ENCODE measurements at regions not wholly inside any gene's neighbourhood (a gene's known extent, or its start where the extent isn't known, plus 50 kb on each side); places are given as distances from the start of the nearest gene placed in this dataset.
"Not testable (repeated sequence)": the region's sequence is repeated elsewhere in the genome, so short reads cannot be mapped to it uniquely, and the experiment has no call there.

GRCh38 chr11:36736103-36736502, 138.1 kb upstream of the RAG2 start:
- POLR2A ChIA-PET = no interaction called here

GRCh38 chr11:36733721-36734120, 135.7 kb upstream of the RAG2 start:
- DNase-seq (ENCODE audit: low read depth); H3K4me3 ChIP-seq (ENCODE audit: low read depth, low read length); CTCF ChIA-PET; POLR2A ChIA-PET; H3K27me3 ChIP-seq (ENCODE audit: control insufficient read depth, insufficient read depth, low read length); H3K36me3 ChIP-seq (ENCODE audit: control insufficient read depth, insufficient read depth, low read length): not testable (repeated sequence)

More at GRCh38 chr11:36736103-36736502, 138.1 kb upstream of the RAG2 start:
- no peak for TF ChIP-seq CTCF (IDR thresholded peaks at IDR 0.05; ENCODE audit: insufficient read depth, low read depth, low read length)
- H3K27me3 ChIP-seq (ENCODE audit: control insufficient read depth, insufficient read depth, low read length) = no peaks in the 10 kb centered on the region
- no peaks in the 10 kb centered on the region for H3K36me3 ChIP-seq (ENCODE audit: control insufficient read depth, insufficient read depth, low read length)
- H3K4me3 ChIP-seq (ENCODE audit: low read depth, low read length) = no peak overlapping the region
- CTCF ChIA-PET = interaction anchor here (1.2 to 5.3 kb wide), 2 partner anchors 9 to 12 kb away, joined by 8 to 52 read pairs; no protein-coding TSS in a partner anchor
- DNase-seq (ENCODE audit: low read depth) = no peak

- Histone ChIP-seq H3K4me3 (ENCODE audit: low read depth, low read length) (no peak overlapping the region), H3K36me3 (ENCODE audit: control insufficient read depth, insufficient read depth, low read length) (no peaks in the 10 kb centered on the region), H3K27me3 (ENCODE audit: control insufficient read depth, insufficient read depth, low read length) (no peaks in the 10 kb centered on the region)
- ChIA-PET POLR2A (no interaction called here), CTCF (interaction anchor here (4.1 kb wide), 1 partner anchor 17 kb away, joined by 29 read pairs; no protein-coding TSS in a partner anchor)
- TF ChIP-seq CTCF (IDR thresholded peaks at IDR 0.05; ENCODE audit: insufficient read depth, low read depth, low read length) = no peak
- DNase-seq (ENCODE audit: low read depth) = no peak
Measured at GRCh38 chr11:36730761-36731160, 132.7 kb upstream of the RAG2 start.

- Histone ChIP-seq H3K36me3 (ENCODE audit: control insufficient read depth, insufficient read depth, low read length) (no peaks in the 10 kb centered on the region), H3K4me3 (ENCODE audit: low read depth, low read length) (no peak overlapping the region), H3K27me3 (ENCODE audit: control insufficient read depth, insufficient read depth, low read length) (no peaks in the 10 kb centered on the region)
- POLR2A ChIA-PET = no interaction called here
- no peak for DNase-seq (ENCODE audit: low read depth)
- CTCF ChIA-PET = interaction anchor here (4.1 kb wide), 1 partner anchor 18 kb away, joined by 29 read pairs; no protein-coding TSS in a partner anchor
- no peak for TF ChIP-seq CTCF (IDR thresholded peaks at IDR 0.05; ENCODE audit: insufficient read depth, low read depth, low read length)
Measured at GRCh38 chr11:36729825-36730224, 131.8 kb upstream of the RAG2 start.

GRCh38 chr11:36726420-36726819, 128.4 kb upstream of the RAG2 start:
- ChIA-PET POLR2A (no interaction called here), CTCF (no interaction called here)
- Histone ChIP-seq H3K4me3 (ENCODE audit: low read depth, low read length) (no peak overlapping the region), H3K36me3 (ENCODE audit: control insufficient read depth, insufficient read depth, low read length) (no peaks in the 10 kb centered on the region), H3K27me3 (ENCODE audit: control insufficient read depth, insufficient read depth, low read length) (no peaks in the 10 kb centered on the region)
- TF ChIP-seq CTCF (IDR thresholded peaks at IDR 0.05; ENCODE audit: insufficient read depth, low read depth, low read length) = no peak
- DNase-seq (ENCODE audit: low read depth) = no peak

- H3K4me3 ChIP-seq (ENCODE audit: low read depth, low read length) = no peak overlapping the region
- no peaks in the 10 kb centered on the region for H3K27me3 ChIP-seq (ENCODE audit: control insufficient read depth, insufficient read depth, low read length)
- no peak for TF ChIP-seq CTCF (IDR thresholded peaks at IDR 0.05; ENCODE audit: insufficient read depth, low read depth, low read length)
- DNase-seq (ENCODE audit: low read depth) = no peak
- ChIA-PET POLR2A (no interaction called here), CTCF (interaction anchor here (2.0 kb wide), 1 partner anchor 22 kb away, joined by 5 read pairs; no protein-coding TSS in a partner anchor)
- no peaks in the 10 kb centered on the region for H3K36me3 ChIP-seq (ENCODE audit: control insufficient read depth, insufficient read depth, low read length)
Measured at GRCh38 chr11:36724742-36725385, 126.8 kb upstream of the RAG2 start.
